LoVo (cell line): ENCODE measurements at regions not wholly inside any gene's neighbourhood (a gene's known extent, or its start where the extent isn't known, plus 50 kb on each side); places are given as distances from the start of the nearest gene placed in this dataset.
"Not testable (repeated sequence)": the region's sequence is repeated elsewhere in the genome, so short reads cannot be mapped to it uniquely, and the experiment has no call there.

ENCODE experiments used
- DNase-seq: peaks from one replicate; pipeline ENCODE4 v3.0.0-alpha.2; 2016; ENCODE audit warnings: low spot score

- DNase-seq, result no peak
These were observed 111.3 kb downstream of the DYRK2 start for GRCh38 chr12:67759829-67760228.

- DNase-seq, result no peak
These were observed 112.2 kb downstream of the DYRK2 start for GRCh38 chr12:67760586-67761275.

GRCh38 chr12:67761566-67761965 is 113.0 kb downstream of the DYRK2 start:
- DNase-seq, result no peak

GRCh38 chr12:67764055-67764454 is 115.5 kb downstream of the DYRK2 start:
- no peak for DNase-seq

- DNase-seq, result no peak
These were observed 116.5 kb downstream of the DYRK2 start for GRCh38 chr12:67764946-67765619.

- DNase-seq, result peak; percentile 61
These were observed 117.5 kb downstream of the DYRK2 start for GRCh38 chr12:67765776-67766766.

- no peak for DNase-seq
These were observed 124.0 kb downstream of the DYRK2 start for GRCh38 chr12:67772267-67773169.

GRCh38 chr12:67773896-67774295 is 125.4 kb downstream of the DYRK2 start:
- DNase-seq, result no peak

GRCh38 chr12:67774983-67775587 is 126.5 kb downstream of the DYRK2 start:
- DNase-seq, result no peak

GRCh38 chr12:67780580-67781084 is 132.1 kb downstream of the DYRK2 start:
- DNase-seq, result no peak

- no peak for DNase-seq
These were observed 134.0 kb downstream of the DYRK2 start for GRCh38 chr12:67782573-67782972.

- no peak for DNase-seq
These were observed 134.8 kb downstream of the DYRK2 start for GRCh38 chr12:67783393-67783792.

GRCh38 chr12:67784831-67785230 is 136.3 kb downstream of the DYRK2 start:
- no peak for DNase-seq

GRCh38 chr12:67786086-67786485 is 137.5 kb downstream of the DYRK2 start:
- no peak for DNase-seq

- peak; percentile 53 for DNase-seq
These were observed 139.6 kb downstream of the DYRK2 start for GRCh38 chr12:67788118-67788517.

GRCh38 chr12:67789266-67789665 is 140.7 kb downstream of the DYRK2 start:
- DNase-seq, result no peak

GRCh38 chr12:67790660-67791059 is 142.1 kb downstream of the DYRK2 start:
- DNase-seq, result no peak

- not testable (repeated sequence) for DNase-seq
These were observed 142.8 kb downstream of the DYRK2 start for GRCh38 chr12:67791362-67791761.

GRCh38 chr12:67792185-67792584 is 143.6 kb downstream of the DYRK2 start:
- DNase-seq, result no peak

- no peak for DNase-seq
These were observed 145.6 kb downstream of the DYRK2 start for GRCh38 chr12:67794161-67794560.

- peak; percentile 65 for DNase-seq
These were observed 146.7 kb downstream of the DYRK2 start for GRCh38 chr12:67795236-67795635.
